ENCODE measurements at regions not wholly inside any gene's neighbourhood (a gene's known extent, or its start where the extent isn't known, plus 50 kb on each side); places are given as distances from the start of the nearest gene placed in this dataset.

DNA sequence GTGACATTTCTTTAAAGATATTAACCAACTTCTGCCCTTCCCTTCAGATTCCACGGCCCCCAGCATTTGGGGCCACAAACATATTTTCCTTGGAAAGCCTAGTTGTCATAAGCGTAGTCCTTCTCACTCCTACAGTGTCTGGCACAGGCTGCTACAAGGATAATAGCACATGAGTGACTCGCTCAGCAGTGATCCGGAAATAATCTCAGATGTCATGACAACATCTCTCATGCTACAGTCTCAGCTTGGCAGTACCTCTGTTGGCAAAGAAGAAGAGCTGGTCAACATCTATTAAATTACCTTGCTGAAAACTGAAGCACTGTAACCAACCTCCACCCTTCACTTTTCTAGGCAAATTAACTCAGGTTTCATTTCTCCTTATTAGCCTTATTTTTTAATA is 351.7 kb downstream of the RAD51AP2 start:
- Histone ChIP-seq H3K4me3 (ENCODE audit: low read depth, low read length) (no peak overlapping the region), H3K27me3 (ENCODE audit: control insufficient read depth, insufficient read depth, low read length) (no peaks in the 10 kb centered on the region), H3K27ac (ENCODE audit: low read depth, low read length) (no peak overlapping the region), H3K9me3 (ENCODE audit: control insufficient read depth, insufficient read depth, low read length) (no peaks in the 10 kb centered on the region)
- TF ChIP-seq, protein P1, sequence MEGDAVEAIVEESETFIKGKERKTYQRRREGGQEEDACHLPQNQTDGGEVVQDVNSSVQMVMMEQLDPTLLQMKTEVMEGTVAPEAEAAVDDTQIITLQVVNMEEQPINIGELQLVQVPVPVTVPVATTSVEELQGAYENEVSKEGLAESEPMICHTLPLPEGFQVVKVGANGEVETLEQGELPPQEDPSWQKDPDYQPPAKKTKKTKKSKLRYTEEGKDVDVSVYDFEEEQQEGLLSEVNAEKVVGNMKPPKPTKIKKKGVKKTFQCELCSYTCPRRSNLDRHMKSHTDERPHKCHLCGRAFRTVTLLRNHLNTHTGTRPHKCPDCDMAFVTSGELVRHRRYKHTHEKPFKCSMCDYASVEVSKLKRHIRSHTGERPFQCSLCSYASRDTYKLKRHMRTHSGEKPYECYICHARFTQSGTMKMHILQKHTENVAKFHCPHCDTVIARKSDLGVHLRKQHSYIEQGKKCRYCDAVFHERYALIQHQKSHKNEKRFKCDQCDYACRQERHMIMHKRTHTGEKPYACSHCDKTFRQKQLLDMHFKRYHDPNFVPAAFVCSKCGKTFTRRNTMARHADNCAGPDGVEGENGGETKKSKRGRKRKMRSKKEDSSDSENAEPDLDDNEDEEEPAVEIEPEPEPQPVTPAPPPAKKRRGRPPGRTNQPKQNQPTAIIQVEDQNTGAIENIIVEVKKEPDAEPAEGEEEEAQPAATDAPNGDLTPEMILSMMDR (IDR thresholded peaks at IDR 0.05; ENCODE audit: low read depth, low read length), result no peak
- ChIA-PET CTCF (no interaction called here), POLR2A (no interaction called here)
- DNase-seq (ENCODE audit: low read depth, low spot score), result no peak

GRCh38 chr2:17164550-17164949 is 353.7 kb downstream of the RAD51AP2 start:
- ChIA-PET POLR2A (no interaction called here), CTCF (interaction anchor here (0.7 kb wide), 1 partner anchor 13 kb away, joined by 3 read pairs; no protein-coding TSS in a partner anchor)
- no peak overlapping the region for H3K27ac ChIP-seq (ENCODE audit: low read depth, low read length)
- H3K4me3 ChIP-seq (ENCODE audit: low read depth, low read length), result no peak overlapping the region
- TF ChIP-seq, protein P1 (IDR thresholded peaks at IDR 0.05; ENCODE audit: low read depth, low read length), result no peak
- no peak for DNase-seq (ENCODE audit: low read depth, low spot score)
- no peaks in the 10 kb centered on the region for H3K9me3 ChIP-seq (ENCODE audit: control insufficient read depth, insufficient read depth, low read length)
- no peaks in the 10 kb centered on the region for H3K27me3 ChIP-seq (ENCODE audit: control insufficient read depth, insufficient read depth, low read length)

DNA sequence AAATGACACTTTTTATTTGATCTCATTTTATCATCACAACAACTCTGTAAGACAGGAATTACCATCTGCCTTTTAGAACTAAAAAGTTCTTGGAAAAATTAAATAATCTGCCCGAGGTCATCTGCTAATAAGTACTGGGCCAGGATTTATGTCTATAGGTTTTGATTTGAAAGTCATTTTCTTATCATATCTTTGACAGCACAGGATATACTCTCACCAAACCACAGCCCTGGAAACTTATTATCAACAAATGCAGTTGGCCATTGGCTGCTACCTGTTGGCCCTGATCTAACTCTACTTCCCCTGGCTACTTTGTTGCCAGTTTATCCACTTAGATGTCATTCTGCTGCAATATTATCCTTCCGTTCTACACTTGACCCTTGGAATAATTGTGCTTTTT is 354.6 kb downstream of the RAD51AP2 start:
- POLR2A ChIA-PET, result no interaction called here
- DNase-seq (ENCODE audit: low read depth, low spot score), result no peak
- Histone ChIP-seq H3K9me3 (ENCODE audit: control insufficient read depth, insufficient read depth, low read length) (no peaks in the 10 kb centered on the region), H3K27me3 (ENCODE audit: control insufficient read depth, insufficient read depth, low read length) (no peaks in the 10 kb centered on the region), H3K4me3 (ENCODE audit: low read depth, low read length) (no peak overlapping the region), H3K27ac (ENCODE audit: low read depth, low read length) (no peak overlapping the region)
- TF ChIP-seq, protein P1 (IDR thresholded peaks at IDR 0.05; ENCODE audit: low read depth, low read length), result no peak
- CTCF ChIA-PET, result no interaction called here

DNA sequence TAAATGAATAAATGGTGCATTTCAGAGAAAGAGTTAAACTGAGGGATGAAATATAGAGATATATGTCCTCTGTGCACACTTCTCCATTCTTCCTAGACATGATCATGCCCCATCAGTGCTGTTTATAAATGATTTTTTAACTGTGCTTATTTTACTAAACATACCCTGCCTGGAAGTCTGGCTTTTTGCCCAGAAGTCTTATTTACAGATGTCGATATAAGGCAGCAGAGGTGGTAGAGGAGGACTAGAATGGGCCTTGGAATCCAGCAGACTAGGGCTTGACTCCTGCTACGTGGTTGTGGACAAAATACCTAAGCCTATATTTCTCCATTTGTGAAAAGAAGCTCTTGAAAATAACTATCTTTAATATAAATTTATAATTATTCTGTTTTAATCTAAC is 355.5 kb downstream of the RAD51AP2 start:
- no peak overlapping the region for H3K4me3 ChIP-seq (ENCODE audit: low read depth, low read length)
- TF ChIP-seq, protein P1 (IDR thresholded peaks at IDR 0.05; ENCODE audit: low read depth, low read length), result no peak
- CTCF ChIA-PET, result no interaction called here
- DNase-seq (ENCODE audit: low read depth, low spot score), result no peak
- no peaks in the 10 kb centered on the region for H3K9me3 ChIP-seq (ENCODE audit: control insufficient read depth, insufficient read depth, low read length)
- no peak overlapping the region for H3K27ac ChIP-seq (ENCODE audit: low read depth, low read length)
- H3K27me3 ChIP-seq (ENCODE audit: control insufficient read depth, insufficient read depth, low read length), result no peaks in the 10 kb centered on the region
- POLR2A ChIA-PET, result no interaction called here

GRCh38 chr2:17160594-17160993 is 357.6 kb downstream of the RAD51AP2 start:
- CTCF ChIA-PET, result no interaction called here
- H3K4me3 ChIP-seq (ENCODE audit: low read depth, low read length), result no peak overlapping the region
- DNase-seq (ENCODE audit: low read depth, low spot score), result no peak
- TF ChIP-seq, protein P1 (IDR thresholded peaks at IDR 0.05; ENCODE audit: low read depth, low read length), result no peak
- H3K9me3 ChIP-seq (ENCODE audit: control insufficient read depth, insufficient read depth, low read length), result no peaks in the 10 kb centered on the region
- H3K27ac ChIP-seq (ENCODE audit: low read depth, low read length), result no peak overlapping the region
- POLR2A ChIA-PET, result no interaction called here
- H3K27me3 ChIP-seq (ENCODE audit: control insufficient read depth, insufficient read depth, low read length), result no peaks in the 10 kb centered on the region

All from AG04450 (cell line).